Astrocyte (in vitro differentiated cells and primary cell): ENCODE measurements at regions not wholly inside any gene's neighbourhood (a gene's known extent, or its start where the extent isn't known, plus 50 kb on each side); places are given as distances from the start of the nearest gene placed in this dataset.

Experiments
- CTCF ChIP-seq: IDR thresholded peaks from 2 replicates; pipeline ENCODE4 v1.5.1; 2011; ENCODE audit warnings: low read depth, mild to moderate bottlenecking, inconsistent platforms, low read length, moderate library complexity; ENCODE audit not compliant: insufficient read depth
- EZH2 ChIP-seq: IDR thresholded peaks from 2 replicates; pipeline ENCODE4 v1.6.1; 2012; ENCODE audit warnings: mild to moderate bottlenecking, low read length, inconsistent platforms; ENCODE audit not compliant: insufficient read depth

GRCh38 chr5:171700318-171700912, 85.2 kb upstream of the SMIM23 start:
- TF ChIP-seq CTCF (no peak), EZH2 (no peak)
